ENCODE measurements at regions not wholly inside any gene's neighbourhood (a gene's known extent, or its start where the extent isn't known, plus 50 kb on each side); places are given as distances from the start of the nearest gene placed in this dataset.
A peak's percentile ranks its signal among the peaks of the same experiment; 100 is the strongest.

DNA sequence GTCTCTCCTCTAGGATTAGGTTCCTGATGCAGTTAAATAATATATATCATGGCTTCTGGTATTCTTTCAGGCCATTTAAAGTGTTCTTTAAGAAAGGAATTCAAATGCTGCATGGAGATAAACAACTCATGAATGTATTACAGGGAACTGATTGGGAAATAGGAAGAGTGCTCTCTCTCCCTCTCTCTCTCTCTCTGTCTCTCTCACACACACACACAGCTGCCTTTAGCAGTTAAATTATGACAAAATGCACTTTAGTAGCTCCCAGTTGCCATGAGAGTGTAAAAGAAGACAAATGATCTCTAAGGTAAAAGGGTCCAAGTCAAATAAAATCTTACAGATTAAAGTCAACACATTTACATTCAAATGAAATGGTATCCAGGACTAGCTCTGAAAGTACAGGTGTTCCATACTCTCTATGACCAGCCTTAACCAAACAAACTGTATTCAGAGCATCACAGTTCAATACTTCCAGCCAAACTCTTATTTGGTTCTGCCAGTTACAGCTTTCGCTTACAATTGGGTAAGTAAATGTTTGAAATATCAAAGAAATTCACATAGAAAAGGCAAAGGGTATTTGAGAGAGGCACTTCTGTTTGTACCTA lies 94.7 kb upstream of the CXXC4 start:
- H3K27ac ChIP-seq (ENCODE audit: low read length), result no peak overlapping the region
- H2AFZ ChIP-seq (ENCODE audit: low read depth, low read length), result no peak overlapping the region
- no peak overlapping the region for H3K9ac ChIP-seq (ENCODE audit: low read depth, low read length)
- no peaks in the 10 kb centered on the region for H4K20me1 ChIP-seq (ENCODE audit: insufficient read depth, low read length)
- no peak for ATAC-seq (ENCODE audit: insufficient read depth, low read depth)
- TF ChIP-seq, protein P1, sequence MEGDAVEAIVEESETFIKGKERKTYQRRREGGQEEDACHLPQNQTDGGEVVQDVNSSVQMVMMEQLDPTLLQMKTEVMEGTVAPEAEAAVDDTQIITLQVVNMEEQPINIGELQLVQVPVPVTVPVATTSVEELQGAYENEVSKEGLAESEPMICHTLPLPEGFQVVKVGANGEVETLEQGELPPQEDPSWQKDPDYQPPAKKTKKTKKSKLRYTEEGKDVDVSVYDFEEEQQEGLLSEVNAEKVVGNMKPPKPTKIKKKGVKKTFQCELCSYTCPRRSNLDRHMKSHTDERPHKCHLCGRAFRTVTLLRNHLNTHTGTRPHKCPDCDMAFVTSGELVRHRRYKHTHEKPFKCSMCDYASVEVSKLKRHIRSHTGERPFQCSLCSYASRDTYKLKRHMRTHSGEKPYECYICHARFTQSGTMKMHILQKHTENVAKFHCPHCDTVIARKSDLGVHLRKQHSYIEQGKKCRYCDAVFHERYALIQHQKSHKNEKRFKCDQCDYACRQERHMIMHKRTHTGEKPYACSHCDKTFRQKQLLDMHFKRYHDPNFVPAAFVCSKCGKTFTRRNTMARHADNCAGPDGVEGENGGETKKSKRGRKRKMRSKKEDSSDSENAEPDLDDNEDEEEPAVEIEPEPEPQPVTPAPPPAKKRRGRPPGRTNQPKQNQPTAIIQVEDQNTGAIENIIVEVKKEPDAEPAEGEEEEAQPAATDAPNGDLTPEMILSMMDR (IDR thresholded peaks at IDR 0.05; ENCODE audit: borderline replicate concordance, extremely low read depth, low read length, poor library complexity, severe bottlenecking), result no peak
- no peak for TF ChIP-seq EZH2 (IDR thresholded peaks at IDR 0.05; ENCODE audit: borderline replicate concordance, low read depth, low read length, severe bottlenecking)
- no peak overlapping the region for H3K4me3 ChIP-seq (ENCODE audit: low read depth in 1 of 2, low read length in 2 of 2)
- no peaks in the 10 kb centered on the region for H3K27me3 ChIP-seq (ENCODE audit: insufficient read depth, low read length, poor library complexity)
- no peaks in the 10 kb centered on the region for H3K36me3 ChIP-seq (ENCODE audit: insufficient read depth, low read length)
- H3K4me2 ChIP-seq (ENCODE audit: insufficient read depth, low read length), result no peak overlapping the region
- DNase-seq, result no peak
- H3K79me2 ChIP-seq (ENCODE audit: insufficient read depth, low read length), result no peaks in the 10 kb centered on the region
- no peaks in the 10 kb centered on the region for H3K4me1 ChIP-seq (ENCODE audit: insufficient read depth, low read length)
- no peaks in the 10 kb centered on the region for H3K9me3 ChIP-seq (ENCODE audit: insufficient read depth, low read length, severe bottlenecking)

DNA sequence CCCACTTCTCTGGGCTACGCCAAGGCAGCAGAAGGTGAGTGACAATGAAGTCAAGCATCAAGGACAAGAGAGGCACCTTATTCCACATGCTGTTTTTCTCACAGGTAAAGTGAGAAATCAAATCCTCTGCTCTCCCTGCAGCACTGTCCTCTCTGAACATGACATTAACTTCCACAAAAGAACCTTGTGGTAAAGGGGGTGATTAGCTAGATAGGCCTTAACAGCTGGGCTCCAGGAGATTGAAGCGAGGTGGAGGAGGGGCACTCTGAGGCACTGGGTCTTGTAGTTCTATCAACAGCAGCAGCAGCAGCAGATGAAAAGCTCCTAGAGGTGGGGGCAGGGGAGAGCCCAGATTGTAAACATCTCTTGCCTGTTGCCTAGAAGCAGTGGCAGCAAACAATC lies 96.8 kb upstream of the CXXC4 start:
- Histone ChIP-seq H3K9ac (ENCODE audit: low read depth, low read length) (no peak overlapping the region), H3K27me3 (ENCODE audit: insufficient read depth, low read length, poor library complexity) (no peaks in the 10 kb centered on the region), H2AFZ (ENCODE audit: low read depth, low read length) (no peak overlapping the region), H4K20me1 (ENCODE audit: insufficient read depth, low read length) (no peaks in the 10 kb centered on the region), H3K4me1 (ENCODE audit: insufficient read depth, low read length) (no peaks in the 10 kb centered on the region), H3K4me3 (ENCODE audit: low read depth in 1 of 2, low read length in 2 of 2) (no peak overlapping the region), H3K79me2 (ENCODE audit: insufficient read depth, low read length) (no peaks in the 10 kb centered on the region), H3K4me2 (ENCODE audit: insufficient read depth, low read length) (no peak overlapping the region), H3K36me3 (ENCODE audit: insufficient read depth, low read length) (no peaks in the 10 kb centered on the region), H3K9me3 (ENCODE audit: insufficient read depth, low read length, severe bottlenecking) (no peaks in the 10 kb centered on the region), H3K27ac (ENCODE audit: low read length) (no peak overlapping the region)
- peak; percentile 78 for ATAC-seq (ENCODE audit: insufficient read depth, low read depth)
- TF ChIP-seq, protein P1 (IDR thresholded peaks at IDR 0.05; ENCODE audit: borderline replicate concordance, extremely low read depth, low read length, poor library complexity, severe bottlenecking), result no peak
- no peak for TF ChIP-seq EZH2 (IDR thresholded peaks at IDR 0.05; ENCODE audit: borderline replicate concordance, low read depth, low read length, severe bottlenecking)
- peak; percentile 47 for DNase-seq

DNA sequence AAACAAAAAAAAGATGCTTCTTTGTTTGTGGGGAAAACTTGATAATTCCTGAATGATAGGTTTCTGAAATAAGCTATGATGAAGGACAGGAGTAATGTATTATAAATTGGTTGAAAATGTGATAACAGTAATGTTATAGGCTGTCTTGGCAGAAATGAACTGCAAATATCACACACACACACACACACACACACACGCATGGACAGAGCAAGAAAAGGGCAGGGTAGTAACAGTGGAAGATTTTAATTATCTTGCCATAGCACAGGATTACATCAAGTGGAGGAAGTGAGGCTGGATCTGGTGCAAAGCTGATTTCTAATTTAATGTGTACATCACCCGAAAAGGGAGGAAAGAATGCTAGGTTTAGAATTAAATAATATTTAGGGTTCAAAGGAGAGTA lies 97.5 kb upstream of the CXXC4 start:
- Histone ChIP-seq H3K36me3 (ENCODE audit: insufficient read depth, low read length) (no peaks in the 10 kb centered on the region), H3K4me2 (ENCODE audit: insufficient read depth, low read length) (no peak overlapping the region), H3K27ac (ENCODE audit: low read length) (no peak overlapping the region), H2AFZ (ENCODE audit: low read depth, low read length) (no peak overlapping the region), H4K20me1 (ENCODE audit: insufficient read depth, low read length) (no peaks in the 10 kb centered on the region), H3K27me3 (ENCODE audit: insufficient read depth, low read length, poor library complexity) (no peaks in the 10 kb centered on the region), H3K4me1 (ENCODE audit: insufficient read depth, low read length) (no peaks in the 10 kb centered on the region), H3K4me3 (ENCODE audit: low read depth in 1 of 2, low read length in 2 of 2) (no peak overlapping the region), H3K79me2 (ENCODE audit: insufficient read depth, low read length) (no peaks in the 10 kb centered on the region), H3K9ac (ENCODE audit: low read depth, low read length) (no peak overlapping the region), H3K9me3 (ENCODE audit: insufficient read depth, low read length, severe bottlenecking) (no peaks in the 10 kb centered on the region)
- ATAC-seq (ENCODE audit: insufficient read depth, low read depth), result no peak
- TF ChIP-seq, protein P1 (IDR thresholded peaks at IDR 0.05; ENCODE audit: borderline replicate concordance, extremely low read depth, low read length, poor library complexity, severe bottlenecking), result no peak
- TF ChIP-seq EZH2 (IDR thresholded peaks at IDR 0.05; ENCODE audit: borderline replicate concordance, low read depth, low read length, severe bottlenecking), result no peak
- DNase-seq, result no peak

Measured in DND-41 (cell line).